Pancreas (tissue), 10 donors: ENCODE measurements at regions not wholly inside any gene's neighbourhood (a gene's known extent, or its start where the extent isn't known, plus 50 kb on each side); places are given as distances from the start of the nearest gene placed in this dataset.

ENCODE experiments used
- ATAC-seq, 4 donors: fragments of 200-7000 bp; cut with Tn5 transposase; one replicate each; pipeline versions ENCODE4 v1.8.0 to v1.9.1; 2020; ENCODE audit warnings: mild to moderate bottlenecking in 4 of 4, moderate library complexity in 4 of 4
- DNase-seq, 6 donors: peaks; one replicate each; pipeline ENCODE4 v3.0.0-alpha.2; 2020
- FAIRE-seq: peaks from 2 replicates; lab custom pipeline; 2012; peaks lifted over from hg19 to GRCh38; lab: Jason Lieb, UNC
- H3K27ac ChIP-seq, 4 donors: fragments of 200-600 bp; sonication (generic); 1 replicate in 3 of 4; 2 replicates in 1 of 4; pipeline versions ENCODE4 v1.5.0 to v1.8.0; 2020
- H3K27me3 ChIP-seq, 4 donors: fragments of 200-600 bp; one replicate each; pipeline ENCODE4 v1.8.0; 2021
- H3K36me3 ChIP-seq, 3 donors: fragments of 200-600 bp; sonication (generic) in 1 of 3; one replicate each; pipeline versions ENCODE4 v1.5.0 to v1.8.0; 2020 to 2021
- H3K4me1 ChIP-seq, 3 donors: fragments of 200-600 bp; one replicate each; pipeline ENCODE4 v1.8.0; 2021
- H3K4me3 ChIP-seq, 4 donors: fragments of 200-600 bp; sonication (generic) in 2 of 4; one replicate each; pipeline versions ENCODE4 v1.5.0 to v1.8.0; 2020 to 2021
- H3K9me3 ChIP-seq, 4 donors: fragments of 200-600 bp; one replicate each; pipeline ENCODE4 v1.8.0; 2021
- CTCF ChIP-seq, 4 donors: fragments of 200-600 bp; sonication (generic) in 3 of 4; IDR thresholded peaks; one replicate each; pipeline versions ENCODE4 v1.5.0 to v1.8.0; 2021; ENCODE audit warnings: antibody characterized with exemption in 4 of 4
- WGBS, 2 donors: extraction: QIAGEN DNeasy Blood & Tissue Kit; methylation state at CpG; one replicate each; pipeline ENCODE4 v1.1.7; 2013; 5-methylcytosine and 5-hydroxymethylcytosine counted together
- intact Hi-C, 3 donors: fragments of 100-400 bp; cut with DNase I; formaldehyde crosslinking; loops; one replicate each; pipeline versions ENCODE4 v1.11.1 to v1.14.2; 2022
- donor health status: healthy with polysubstance abuse.
- donor health status: DM: no; HTN: no; CAD: no; lungs with moderate emphysema.
- donor health status: DM: no; HTN: no; CAD: no.
- donor health status: control.
- donor health status: control.
- donor health status: Bipolar disorder and iron deficiency.
- donor health status: DM: yes; HTN: yes; CAD: no.
- donor health status: DM: no; HTN: no; CAD: no.
- donor health status: DM: no; HTN: no; CAD: no.
- donor health status: DM: yes; HTN: yes; CAD: no.

DNA sequence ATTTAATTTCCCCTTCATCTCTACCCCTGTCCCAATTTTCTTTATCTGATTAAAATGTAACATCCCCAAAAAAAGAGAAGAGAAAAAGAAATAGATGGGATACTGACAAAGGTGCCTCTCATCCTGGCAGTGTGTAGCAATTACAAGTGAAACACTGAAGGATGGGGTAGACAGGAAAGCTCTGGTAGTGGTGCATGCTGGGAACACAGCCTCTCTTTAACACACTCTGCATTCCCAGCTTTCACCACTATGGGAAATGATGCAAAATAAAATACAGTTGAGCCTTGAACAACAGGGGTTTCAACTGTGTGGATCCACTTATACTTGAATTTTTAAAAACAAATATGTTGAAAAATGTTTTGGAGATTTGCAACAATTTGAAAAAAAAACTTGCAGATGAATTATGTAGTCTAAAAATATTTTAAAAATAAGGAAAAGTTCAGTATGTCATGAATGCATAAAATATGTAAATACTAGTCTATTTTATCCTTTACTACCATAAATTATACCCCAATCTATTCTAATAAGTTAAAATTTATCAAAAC, 239.2 kb upstream of the DDX53 start:
- ATAC-seq (no peak), DNase-seq (no peak), FAIRE-seq (no peak)
- TF ChIP-seq CTCF (IDR thresholded peaks at IDR 0.05), result no peak
- H3K27me3 ChIP-seq, result peaks cover 0 to 25% (median 0%) of the 10 kb centered on the region in 4 donors
- no peaks in the 10 kb centered on the region for H3K4me1 ChIP-seq
- no peak overlapping the region for H3K4me3 ChIP-seq
- no peak overlapping the region for H3K27ac ChIP-seq
- intact Hi-C loops, result no loop called here
- no peaks in the 10 kb centered on the region for H3K9me3 ChIP-seq
- no peaks in the 10 kb centered on the region for H3K36me3 ChIP-seq

DNA sequence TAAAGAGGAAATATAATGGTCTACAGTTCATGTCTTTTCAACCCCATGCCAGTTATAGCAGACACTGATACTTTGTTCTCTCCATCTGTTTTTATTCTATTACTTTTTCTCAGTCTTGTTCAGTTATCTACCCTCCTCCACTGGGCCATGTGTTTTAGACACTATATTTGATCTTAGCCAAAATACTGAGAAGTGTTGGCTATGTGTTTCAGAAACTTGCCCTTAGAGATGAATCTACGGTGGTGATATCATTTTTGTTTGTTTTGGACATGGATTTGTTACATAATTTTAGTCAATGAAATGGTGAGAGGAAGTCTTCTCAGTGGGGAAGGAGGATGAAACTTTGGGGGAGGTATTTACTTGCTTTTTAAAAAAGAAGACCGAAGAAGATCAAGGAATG, 211.5 kb upstream of the DDX53 start:
- Histone ChIP-seq H3K27me3 (no peaks in the 10 kb centered on the region), H3K27ac (no peak overlapping the region), H3K4me1 (no peaks in the 10 kb centered on the region), H3K9me3 (no peaks in the 10 kb centered on the region), H3K4me3 (no peak overlapping the region), H3K36me3 (no peaks in the 10 kb centered on the region)
- DNase-seq (no peak), FAIRE-seq (peak; percentile 67), ATAC-seq (no peak)
- WGBS, 2 donors, result 55 to 58% methylated on average over 2 of the region's 2 CpGs
- no peak for TF ChIP-seq CTCF (IDR thresholded peaks at IDR 0.05)
- intact Hi-C loops, result no loop called here

DNA sequence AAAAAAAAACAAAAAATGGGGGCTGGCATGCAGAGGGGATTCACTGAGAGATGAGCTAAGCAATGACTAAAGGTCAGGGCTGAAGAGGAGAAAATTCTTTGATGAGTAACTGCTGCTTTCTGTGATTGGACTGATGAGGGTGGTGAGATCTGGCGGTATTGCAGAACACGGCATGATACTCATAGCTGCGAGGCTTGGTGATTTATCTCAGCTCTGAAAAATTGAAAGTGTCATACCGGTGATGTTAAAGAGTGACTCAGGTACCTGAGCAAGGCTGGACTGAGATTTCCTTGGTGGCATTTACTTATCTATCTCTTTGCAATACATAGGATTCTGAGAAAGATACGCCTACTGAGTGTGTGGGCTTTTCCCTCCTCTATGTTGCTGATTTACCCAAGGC, 204.1 kb upstream of the DDX53 start:
- intact Hi-C loops, result no loop called here
- TF ChIP-seq CTCF (IDR thresholded peaks at IDR 0.05), result no peak
- Histone ChIP-seq H3K9me3 (no peaks in the 10 kb centered on the region), H3K36me3 (no peaks in the 10 kb centered on the region), H3K4me1 (no peaks in the 10 kb centered on the region), H3K4me3 (no peak overlapping the region), H3K27ac (no peak overlapping the region), H3K27me3 (peaks cover 0 to 5% (median 0%) of the 10 kb centered on the region in 4 donors)
- 64 to 72% methylated on average over 5 of the region's 5 CpGs for WGBS, 2 donors
- no peak for DNase-seq
- FAIRE-seq, result no peak
- no peak for ATAC-seq

DNA sequence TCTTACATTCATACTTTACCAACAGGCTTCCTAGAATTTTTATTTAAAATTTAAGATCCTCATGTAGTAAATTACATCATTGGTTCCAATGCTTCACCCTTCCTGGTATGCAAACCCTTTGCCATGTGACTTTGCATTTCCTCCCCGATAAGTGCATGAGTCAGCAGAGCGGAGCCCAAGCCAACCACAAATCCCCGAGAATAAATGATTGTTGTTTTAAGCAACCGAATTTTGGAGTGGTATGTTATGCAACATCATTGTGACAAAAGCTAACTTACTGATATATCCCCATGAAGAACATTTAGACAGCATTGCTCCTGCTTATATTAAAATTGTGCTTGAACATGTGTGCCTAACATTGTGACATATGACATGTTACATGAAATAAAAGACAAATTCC, 199.4 kb upstream of the DDX53 start:
- Histone ChIP-seq H3K27ac (no peak overlapping the region), H3K27me3 (peaks cover 0 to 20% (median 0%) of the 10 kb centered on the region in 4 donors), H3K4me3 (no peak overlapping the region), H3K36me3 (no peaks in the 10 kb centered on the region), H3K4me1 (no peaks in the 10 kb centered on the region), H3K9me3 (no peaks in the 10 kb centered on the region)
- WGBS, 2 donors, result 52 to 62% methylated on average over 4 of the region's 4 CpGs
- FAIRE-seq, result peak; percentile 34
- TF ChIP-seq CTCF (IDR thresholded peaks at IDR 0.05), result no peak
- DNase-seq, result no peak
- no peak for ATAC-seq
- intact Hi-C loops, result no loop called here

- 14 to 45% methylated on average over 1 of the region's 1 CpG for WGBS, 2 donors
- no peak for FAIRE-seq
- DNase-seq, result no peak
- no peak for ATAC-seq
- Histone ChIP-seq H3K27ac (no peak overlapping the region), H3K9me3 (no peaks in the 10 kb centered on the region), H3K27me3 (peaks cover 0 to 20% (median 0%) of the 10 kb centered on the region in 4 donors), H3K4me1 (no peaks in the 10 kb centered on the region), H3K36me3 (no peaks in the 10 kb centered on the region), H3K4me3 (no peak overlapping the region)
- intact Hi-C loops, result no loop called here
- TF ChIP-seq CTCF (IDR thresholded peaks at IDR 0.05), result no peak
Measured at GRCh38 chrX:22800806-22801205, 199.0 kb upstream of the DDX53 start.
